Suppressor macrophage treated with lipopolysaccharide for 1 hour (primary cell): ENCODE measurements at regions not wholly inside any gene's neighbourhood (a gene's known extent, or its start where the extent isn't known, plus 50 kb on each side); places are given as distances from the start of the nearest gene placed in this dataset.
"Not testable (repeated sequence)": the region's sequence is repeated elsewhere in the genome, so short reads cannot be mapped to it uniquely, and the experiment has no call there.

Experiments used
- DNase-seq, 3 donors: peaks; one replicate each; pipeline ENCODE4 v3.0.0-alpha.2; 2020 to 2022

DNA sequence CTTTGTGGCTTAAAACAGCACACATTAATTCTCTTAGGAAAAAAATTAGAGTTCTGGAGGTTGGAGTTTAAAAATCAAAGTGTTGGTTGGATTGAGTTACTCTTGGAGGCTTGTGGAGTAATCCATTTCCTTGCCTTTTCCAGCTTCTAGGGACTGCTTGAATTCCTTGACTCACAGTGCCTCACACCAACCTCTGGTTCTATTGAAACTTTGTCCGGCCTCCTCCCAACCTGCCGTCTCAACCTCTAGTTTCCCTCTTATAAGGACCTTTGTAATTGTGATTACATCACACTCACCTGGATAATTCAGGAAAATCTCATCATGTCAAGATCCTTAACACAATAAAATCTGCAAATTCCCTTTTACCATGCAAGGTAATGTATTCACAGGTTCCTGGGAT lies 764.2 kb upstream of the CDH18 start:
- DNase-seq: not testable (repeated sequence)

DNA sequence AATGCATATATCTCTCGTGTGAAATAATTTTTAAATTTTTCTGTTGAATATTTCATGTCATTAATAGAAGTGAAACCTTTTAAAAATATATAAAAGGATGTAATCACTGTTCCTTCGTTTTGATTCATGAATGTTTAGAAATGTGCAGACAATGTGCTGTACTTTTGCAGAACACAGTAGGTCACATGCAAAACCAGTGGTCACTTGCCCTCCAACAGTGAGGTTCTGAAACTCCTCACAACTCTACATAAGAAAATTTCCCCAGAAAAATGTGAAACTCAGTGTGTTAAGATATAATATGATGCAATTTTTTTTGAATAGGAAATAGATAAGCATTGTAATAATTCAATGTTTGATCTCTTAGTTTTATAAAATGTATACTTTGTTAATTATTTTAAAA lies 747.7 kb upstream of the CDH18 start:
- not testable (repeated sequence) for DNase-seq

DNA sequence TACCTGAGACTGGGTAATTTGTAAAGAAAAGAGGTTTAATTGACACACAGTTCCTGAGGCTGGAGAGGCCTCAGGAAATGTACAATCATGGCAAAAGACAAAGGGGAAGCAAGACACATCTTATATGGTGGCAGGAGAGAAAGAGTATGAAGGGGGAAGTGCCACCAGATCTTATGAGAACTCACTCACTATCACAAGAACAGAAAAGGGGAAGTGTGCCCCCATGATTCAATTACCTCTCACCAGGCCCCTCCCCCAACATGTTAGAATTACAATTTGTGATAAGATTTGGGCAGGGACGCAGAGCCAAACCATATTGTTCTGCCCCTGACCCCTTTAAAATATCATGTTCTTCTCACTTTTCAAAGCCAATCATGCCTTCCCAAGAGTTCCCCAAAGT lies 744.2 kb upstream of the CDH18 start:
- DNase-seq: not testable (repeated sequence)

DNA sequence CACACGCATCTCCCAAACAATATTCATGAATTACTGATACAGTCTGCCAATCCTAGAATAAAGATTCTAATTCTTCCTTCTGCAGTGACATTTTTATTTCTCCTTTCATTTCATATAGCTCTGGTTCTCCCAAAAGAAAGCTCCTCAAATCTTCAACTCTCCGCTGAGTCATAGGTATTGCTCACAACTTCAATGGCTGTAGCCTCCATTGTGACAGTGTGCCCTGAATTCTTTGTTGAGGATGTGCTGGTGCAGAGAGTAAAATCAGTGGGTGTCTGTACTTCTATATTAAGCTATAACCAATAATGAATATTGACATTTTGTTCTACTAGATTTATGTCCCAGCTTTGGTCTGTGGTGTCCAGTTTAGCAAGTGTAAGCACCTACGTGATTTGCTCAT lies 733.3 kb upstream of the CDH18 start:
- not testable (repeated sequence) for DNase-seq

DNA sequence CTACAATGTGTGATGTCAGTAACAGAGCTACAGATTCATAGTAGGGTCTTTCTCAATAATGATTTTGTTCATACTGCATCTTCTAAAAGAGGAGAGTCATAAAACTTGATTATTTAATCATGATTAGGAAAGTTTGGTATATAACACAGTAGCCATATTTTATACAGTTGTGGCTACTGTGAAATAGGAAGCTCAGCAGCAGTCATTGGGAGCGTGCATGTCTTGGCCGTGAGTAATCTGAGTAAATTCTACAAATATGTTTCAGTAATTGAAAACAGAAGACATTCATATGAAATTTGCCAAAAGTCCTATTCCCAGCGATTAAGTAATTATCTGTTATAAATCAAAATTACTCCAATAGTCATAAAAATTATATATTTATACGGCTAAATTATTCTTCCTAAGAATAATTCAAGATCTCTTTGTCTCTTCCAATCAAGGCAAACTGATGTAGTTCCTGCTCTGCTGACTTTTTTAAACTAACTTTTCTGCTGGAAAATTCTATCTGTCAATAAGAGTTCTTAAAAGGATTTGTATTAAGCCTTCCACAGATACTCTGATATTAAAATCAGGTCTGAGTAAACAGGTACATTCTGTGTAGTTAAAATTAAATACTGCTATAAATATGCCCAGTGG lies 723.6 kb upstream of the CDH18 start:
- DNase-seq: not testable (repeated sequence)

DNA sequence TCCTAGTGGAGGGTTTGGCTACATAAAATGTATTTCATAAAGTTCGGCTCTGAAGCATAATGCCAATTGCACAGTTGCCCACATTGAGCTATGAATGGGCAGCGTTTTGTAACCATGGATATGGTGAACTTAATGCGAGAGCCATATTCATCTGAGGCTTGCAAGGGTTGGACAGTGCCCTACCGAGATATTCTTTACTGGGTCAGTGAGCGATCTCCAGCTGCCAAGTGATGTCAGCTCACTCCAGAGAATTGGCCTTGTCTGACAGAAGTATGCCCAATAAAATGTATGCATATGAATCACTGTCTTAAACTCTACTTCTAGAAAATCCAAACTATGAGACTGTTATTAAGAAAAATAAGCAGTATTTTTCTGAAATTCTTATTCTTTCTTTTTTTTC lies 719.6 kb upstream of the CDH18 start:
- not testable (repeated sequence) for DNase-seq

DNA sequence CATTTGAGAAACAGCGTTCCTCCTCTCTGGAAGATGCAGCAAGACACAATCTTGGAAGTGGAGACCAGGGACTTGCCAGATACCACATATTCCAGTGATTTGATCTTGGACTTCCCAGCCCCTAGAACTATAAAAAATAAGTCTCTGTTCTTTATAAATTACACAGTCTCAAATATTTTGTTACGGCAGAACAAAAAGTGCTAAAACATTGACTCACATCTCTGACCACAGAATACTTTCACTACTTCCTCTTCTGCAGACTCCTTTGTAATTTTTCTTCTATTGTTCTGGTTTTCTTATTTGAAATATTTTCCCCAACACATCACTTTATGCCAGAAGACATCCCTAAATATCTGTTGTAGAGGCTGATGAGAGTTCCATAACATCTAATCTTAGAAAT lies 706.1 kb upstream of the CDH18 start:
- DNase-seq: peak in 1 of 3 donors; percentile 1

DNA sequence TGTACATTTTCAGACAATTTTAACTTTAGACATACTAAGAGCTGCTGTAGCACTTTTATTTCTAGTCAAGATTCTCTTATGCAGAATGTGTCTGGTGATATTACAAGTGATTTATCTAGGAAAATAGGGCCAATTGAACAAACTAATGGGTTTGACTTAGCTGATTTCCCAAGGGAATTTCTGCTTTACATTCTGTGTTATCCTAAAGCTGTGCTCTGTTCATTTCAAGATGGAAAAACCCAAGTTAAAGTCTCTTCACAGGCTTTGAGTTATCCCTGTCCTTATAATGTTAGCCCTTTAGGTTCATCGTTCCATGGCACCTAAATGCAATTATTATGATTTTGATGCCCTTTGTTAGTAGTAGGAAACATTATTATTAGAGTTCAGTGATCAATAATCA lies 704.9 kb upstream of the CDH18 start:
- DNase-seq: no peak

DNA sequence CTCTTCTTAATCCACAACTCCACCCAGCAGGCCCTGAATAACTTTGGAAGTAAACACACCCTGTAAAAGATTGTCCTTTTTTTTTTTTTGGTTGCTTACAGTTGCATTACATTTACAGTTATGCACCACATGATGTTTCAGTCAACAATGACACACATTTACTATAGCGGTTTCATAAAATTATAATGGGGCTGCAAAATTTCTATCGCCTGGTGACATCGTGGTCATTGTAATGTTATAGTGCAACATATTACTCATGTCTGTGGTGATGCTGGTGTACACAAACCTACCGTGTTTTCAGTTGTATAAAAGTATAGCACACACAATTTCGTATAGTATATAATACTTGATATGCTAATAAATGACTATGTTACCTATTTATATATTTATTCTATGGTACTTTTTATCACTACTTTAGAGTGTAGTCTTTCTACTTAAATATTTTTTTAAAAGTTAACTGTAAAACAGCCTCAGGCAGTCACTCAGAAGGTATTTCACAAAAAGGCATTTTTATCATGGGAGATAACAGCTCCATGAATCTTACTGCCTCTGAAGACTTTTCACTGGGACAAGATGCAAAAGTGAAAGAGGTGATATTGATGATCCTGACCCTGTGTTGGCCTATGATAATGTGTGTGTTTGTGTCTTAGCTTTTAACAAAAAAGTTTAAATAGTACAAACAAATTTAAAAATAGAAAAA lies 695.4 kb upstream of the CDH18 start:
- no peak for DNase-seq

DNA sequence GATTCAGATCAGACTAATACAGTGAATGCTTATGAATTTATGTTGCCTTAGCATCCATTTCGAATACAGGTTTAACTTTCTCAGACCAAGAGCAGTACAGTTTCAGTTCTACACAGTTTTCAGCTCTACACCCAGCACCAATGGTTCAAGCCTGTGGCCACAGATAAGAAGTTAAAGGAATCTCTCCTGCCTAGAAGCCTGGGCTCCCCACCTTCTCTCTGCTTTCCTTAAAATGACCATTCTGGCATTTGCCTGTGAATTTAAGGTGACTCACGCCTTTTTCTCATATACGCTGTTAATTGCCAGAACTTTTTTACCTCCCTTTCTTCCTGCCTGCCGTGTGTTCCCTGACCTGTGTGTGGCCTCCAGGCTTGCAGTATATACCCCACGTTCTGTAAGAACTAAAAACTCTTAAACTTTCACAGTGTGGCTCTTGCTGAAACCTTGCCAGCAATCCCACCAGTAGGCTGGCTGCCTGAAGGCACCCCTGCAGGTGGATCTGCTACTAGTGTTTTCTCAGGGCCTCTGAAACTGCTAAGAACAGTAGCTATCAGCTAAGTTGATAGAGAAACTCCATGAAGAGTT lies 692.8 kb upstream of the CDH18 start:
- DNase-seq: no peak

DNA sequence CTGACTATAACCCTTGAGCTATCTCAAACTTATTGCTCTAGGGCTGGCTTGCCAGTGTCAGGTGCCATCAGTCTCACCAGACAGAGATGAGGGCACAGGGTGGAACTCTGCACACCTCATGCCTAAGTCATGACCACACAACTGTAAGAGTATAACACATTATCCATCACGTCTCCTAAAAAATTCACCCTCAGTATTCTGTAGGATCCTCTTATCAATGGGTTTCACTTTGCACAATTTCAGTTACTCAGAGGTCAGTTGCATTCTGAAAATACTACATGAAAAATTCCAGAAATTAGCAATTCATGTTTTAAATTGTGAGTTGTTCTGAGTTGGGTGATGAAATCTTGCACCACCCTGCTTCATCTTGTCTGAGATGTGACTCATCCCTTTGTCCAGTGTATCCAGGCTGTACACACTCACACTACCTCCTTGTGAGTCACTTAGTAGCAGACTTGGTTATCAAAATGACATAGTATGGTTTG lies 690.9 kb upstream of the CDH18 start:
- DNase-seq: peak in 1 of 3 donors; percentile 23

DNA sequence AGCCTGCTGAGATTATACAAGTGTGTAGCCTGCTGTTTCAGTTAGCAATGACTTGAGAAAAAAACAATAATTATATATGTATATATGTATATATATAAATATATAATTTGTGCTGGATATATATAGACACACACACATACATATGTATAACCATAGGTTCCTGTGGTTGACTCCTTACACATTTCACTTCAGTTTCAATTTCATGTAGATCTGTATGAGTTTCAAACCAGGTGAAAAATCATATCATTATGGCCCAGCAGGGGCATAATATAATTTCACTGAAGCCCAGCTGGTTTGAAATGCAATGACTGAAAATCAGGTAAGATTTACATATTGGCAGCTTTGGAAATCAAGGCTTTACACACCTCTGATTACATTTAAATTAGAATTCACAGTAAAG lies 690.4 kb upstream of the CDH18 start:
- DNase-seq: no peak

DNA sequence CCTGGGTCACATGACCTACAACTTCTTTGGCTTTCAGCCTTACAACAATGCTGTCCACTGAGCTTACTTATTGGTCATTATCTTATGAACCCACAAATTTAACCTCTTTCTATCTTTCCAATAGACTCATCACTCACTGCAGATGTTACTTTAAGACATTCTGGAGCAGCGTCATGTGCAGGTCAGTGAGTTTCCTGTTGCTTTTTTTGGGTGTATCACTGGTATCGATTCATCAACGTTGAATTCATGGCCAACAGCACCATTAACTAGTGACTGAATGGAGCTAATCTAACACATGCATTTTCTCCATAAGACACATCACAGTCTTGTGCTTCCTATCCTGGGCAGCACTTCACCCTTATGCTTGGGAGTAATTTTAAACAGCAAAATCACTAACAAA lies 672.6 kb upstream of the CDH18 start:
- DNase-seq: no peak

DNA sequence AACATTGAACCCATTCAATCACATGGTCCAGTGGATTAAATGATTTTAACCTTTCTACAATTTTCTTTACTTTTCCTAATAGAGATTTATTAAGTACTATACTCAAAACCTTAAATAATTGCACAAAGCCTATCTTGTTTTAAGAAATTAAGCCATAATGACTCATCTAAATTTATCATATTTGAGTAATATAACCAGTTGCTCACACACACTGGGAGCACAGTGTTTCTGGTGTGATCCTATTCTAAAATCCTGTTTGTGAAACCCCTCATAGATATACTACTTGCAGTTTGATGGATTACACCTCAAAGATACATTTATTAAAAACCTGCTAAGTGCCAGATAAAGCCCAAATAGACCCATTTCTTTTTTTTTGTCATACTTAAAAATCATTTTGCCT lies 668.3 kb upstream of the CDH18 start:
- no peak for DNase-seq

DNA sequence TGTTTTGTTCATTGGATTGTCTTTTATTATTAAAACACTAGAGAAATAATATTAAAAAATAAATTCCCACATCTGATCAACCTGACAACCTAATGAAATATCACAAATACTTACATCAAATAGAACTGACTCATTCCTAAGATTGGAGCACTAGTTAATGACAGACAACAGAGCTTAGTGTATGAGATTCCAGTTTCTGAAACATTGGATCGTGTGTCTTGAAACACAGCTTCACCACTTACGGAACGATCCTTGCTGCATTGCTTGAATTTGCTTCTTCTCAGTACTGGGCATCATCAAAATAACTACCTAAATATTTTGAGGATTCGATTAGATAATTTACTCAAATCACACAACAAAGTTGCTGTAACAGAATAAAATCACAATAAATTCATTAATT lies 667.2 kb upstream of the CDH18 start:
- DNase-seq: no peak

DNA sequence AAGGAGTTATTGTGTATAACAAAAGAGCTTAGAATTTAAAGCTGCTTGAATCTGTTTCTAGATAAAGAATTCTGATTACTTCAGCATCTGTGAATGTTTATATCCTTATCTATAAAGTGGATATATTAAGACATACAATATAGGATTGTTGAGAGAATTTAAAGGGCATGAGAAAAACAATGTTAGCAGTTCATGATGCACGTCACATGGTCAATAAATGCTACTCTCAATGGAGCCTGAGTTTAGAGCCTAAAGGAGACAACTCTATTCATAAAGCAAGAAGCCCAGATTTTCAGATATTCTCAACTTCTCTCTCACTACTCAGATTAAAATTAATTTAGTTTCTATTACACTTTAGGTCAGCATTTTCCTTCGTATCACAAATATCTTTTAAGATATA lies 666.7 kb upstream of the CDH18 start:
- DNase-seq: no peak

DNA sequence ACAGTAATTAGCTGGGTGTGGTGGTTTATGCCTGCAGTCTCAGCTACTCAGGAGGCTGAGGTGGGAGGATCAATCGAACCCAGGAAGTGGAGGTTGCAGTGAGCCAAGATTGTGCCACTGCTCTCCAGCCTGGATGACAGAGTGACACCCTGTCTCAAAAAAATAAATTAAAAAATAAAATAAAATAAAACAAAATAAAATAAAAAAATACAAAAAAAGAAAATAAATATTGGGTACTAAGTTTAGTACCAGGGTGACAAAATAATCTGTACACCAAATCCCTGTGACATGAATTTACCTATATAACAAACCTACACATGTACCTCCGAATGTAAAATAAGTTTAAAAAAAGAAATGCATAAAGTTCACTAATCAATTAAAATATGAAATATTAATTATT lies 666.0 kb upstream of the CDH18 start:
- no peak for DNase-seq

DNA sequence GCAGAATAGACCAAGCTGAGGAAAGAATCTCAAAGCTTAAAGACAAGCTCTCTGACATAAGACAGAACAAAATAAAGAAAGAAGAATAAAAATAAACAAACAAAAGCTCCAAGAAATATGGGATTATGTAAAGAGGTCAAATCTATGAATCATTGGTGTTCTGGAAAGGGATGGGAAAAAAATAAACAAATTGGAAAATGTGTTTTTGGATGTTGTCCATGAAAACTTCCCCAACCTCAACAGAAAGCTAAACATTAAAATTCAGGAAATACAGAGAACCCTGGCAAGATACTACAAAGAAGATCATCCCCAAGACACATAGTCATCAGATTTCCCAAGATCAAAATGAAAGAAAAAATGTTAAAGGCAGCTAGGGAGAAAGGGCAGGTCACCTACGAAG lies 662.0 kb upstream of the CDH18 start:
- DNase-seq: no peak

DNA sequence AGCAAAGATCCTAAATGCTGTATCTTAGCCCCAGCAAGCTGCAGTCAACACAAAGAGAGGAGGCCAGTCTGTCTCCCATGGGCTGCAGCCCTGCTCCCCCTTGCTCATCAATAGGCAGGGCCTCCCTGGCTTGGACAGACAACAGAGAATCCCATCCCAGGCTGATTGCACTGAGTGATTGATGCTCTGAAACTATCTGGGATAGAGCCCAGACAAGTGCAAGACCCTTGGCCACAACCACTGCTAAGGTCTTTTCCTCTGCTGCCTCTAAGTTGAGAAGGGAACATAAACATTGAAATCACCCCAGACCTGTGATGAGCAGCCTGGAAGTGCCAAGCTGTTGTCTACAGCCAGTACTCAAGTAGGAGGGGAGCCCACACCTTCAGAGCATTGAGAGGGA lies 661.0 kb upstream of the CDH18 start:
- DNase-seq: no peak

DNA sequence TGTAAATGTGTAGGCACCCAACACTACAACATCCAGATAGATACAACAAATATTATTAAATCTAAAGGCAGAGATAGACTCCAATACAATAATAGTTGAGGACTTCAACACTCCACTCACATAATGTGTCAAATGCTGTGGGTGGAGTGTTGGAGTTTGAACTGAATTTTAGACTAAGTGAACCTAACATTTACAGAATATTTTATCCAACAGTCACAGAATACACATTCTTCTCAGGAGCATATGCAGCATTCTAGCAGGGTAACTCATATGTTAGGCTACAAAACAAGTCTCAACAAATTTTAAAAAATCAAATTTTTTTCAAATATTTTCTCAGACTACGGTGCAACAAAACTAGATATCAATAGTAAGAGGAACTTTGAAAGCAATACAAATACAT lies 648.7 kb upstream of the CDH18 start:
- no peak for DNase-seq

DNA sequence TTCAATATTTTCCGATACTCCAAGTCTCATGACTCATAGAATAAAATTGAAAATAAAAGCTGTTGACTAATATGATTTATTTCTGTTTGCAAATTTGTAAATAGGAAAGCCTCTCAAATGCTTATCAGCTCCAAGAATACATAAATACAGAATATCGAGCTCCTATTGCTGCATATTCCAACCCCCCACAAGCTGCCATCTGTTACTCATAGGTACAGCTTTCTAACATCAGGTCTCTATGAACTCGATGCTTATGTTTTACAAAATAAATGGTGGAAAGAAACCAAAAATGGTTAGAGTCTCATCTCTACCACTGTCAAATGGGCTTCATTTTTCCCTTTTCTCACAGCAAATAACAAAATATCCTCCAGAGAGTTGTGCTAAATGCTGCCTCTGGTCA lies 631.6 kb upstream of the CDH18 start:
- DNase-seq: no peak

DNA sequence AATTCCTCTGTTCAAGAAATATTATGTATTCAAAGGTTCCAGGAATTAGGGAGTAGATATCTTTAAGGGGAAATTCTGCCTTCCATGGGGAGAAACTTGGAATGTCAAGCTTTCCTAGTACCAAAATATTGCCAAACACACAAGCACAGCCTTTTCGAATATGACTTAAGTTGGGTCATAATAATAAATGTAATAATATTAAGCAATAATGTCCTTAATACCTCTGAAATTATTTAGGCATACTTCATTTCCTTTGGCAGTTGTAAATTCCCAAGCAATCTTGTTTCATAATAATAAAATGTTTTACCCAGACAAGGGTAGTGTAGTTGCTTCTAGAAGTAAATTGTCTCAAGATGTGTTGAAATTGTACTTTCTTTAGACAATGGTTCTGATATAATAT lies 630.3 kb upstream of the CDH18 start:
- DNase-seq: no peak

DNA sequence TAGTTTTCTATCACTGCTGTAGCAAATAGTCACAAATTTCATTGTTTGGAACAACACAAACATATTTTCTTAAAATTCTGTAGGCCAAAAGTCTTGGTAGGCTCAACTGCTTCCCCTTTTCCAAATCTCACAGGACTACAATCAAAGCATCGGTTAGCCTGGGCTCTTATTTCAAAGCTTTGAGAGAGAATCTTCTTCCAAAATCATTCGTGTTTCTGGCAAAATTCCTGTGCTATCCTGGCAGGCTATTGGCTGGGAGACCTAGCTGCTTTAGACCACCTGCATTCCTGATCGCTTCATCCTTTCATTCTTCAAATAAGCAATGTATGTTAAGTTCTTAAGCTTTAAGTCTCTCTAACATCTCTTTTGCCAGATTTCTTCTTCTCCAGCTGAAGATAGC lies 629.8 kb upstream of the CDH18 start:
- no peak for DNase-seq

DNA sequence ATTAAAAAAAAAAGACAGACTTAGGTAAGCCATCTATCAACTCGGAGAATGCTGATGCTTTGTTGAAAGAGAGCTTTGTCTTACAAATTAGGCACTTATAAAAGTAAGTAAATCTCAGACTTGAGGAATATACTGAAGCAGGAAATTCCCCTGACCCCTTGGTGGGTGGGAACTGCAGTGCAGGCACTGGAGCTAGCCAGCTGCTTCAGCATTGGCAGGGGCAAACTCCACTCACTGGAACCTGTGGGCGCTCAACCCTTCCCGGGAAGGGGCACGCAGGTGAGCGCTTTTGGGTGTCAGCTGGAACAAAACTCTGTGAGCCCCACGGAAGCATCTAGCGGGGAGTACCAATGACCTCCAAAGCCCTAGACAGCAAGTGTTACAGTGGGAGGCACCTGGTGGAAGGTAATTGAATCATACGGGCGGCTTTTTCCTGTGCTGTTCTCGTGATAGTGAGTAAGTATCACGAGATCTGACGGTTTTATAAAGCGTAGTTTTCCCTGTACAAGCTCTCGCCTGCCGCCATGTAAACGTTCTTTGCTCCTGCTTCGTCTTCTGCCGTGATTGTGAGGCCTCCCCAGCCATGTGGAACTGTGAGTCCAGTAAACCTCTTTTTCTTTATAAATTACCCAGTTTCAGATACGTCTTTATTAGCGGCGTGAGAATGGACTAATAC lies 628.0 kb upstream of the CDH18 start:
- no peak for DNase-seq
